ENCODE measurements at regions not wholly inside any gene's neighbourhood (a gene's known extent, or its start where the extent isn't known, plus 50 kb on each side); places are given as distances from the start of the nearest gene placed in this dataset.
"Not testable (repeated sequence)": the region's sequence is repeated elsewhere in the genome, so short reads cannot be mapped to it uniquely, and the experiment has no call there.

- no peak for TF ChIP-seq ZNF462 (CRISPR knock-in tag; IDR thresholded peaks at IDR 0.05)
- TF ChIP-seq JUNB (IDR thresholded peaks at IDR 0.05; ENCODE audit: unreplicated experiment): no peak
- no peak for TF ChIP-seq ZNF331 (CRISPR knock-in tag; IDR thresholded peaks at IDR 0.05; ENCODE audit: low read depth)
- TF ChIP-seq CTCF (conservative IDR thresholded peaks at IDR 0.05; ENCODE audit: low read depth in 2 of 2): no peak
- TF ChIP-seq STAT1 (IDR thresholded peaks at IDR 0.05; ENCODE audit: unreplicated experiment): no peak
- no peak for TF ChIP-seq NANOG (IDR thresholded peaks at IDR 0.05; ENCODE audit: borderline replicate concordance)
- TF ChIP-seq EZH2phosphoT487 (IDR thresholded peaks at IDR 0.05; ENCODE audit: unreplicated experiment): no peak
Measured at GRCh38 chr21:15128267-15128666, 63.5 kb upstream of the NRIP1 start (continued).

GRCh38 chr21:15128714-15129113 is 63.9 kb upstream of the NRIP1 start:
- not testable (repeated sequence) for H3K4me2 ChIP-seq; H4K20me1 ChIP-seq (replicated peaks; ENCODE audit: insufficient read depth); H3K4me3 ChIP-seq; ATAC-seq; H3K27ac ChIP-seq (ENCODE audit: low read depth); H3K36me3 Mint-ChIP-seq (ENCODE audit: low read depth); H2AFZ ChIP-seq; H3K9me2 ChIP-seq (ENCODE audit: insufficient read depth); H3K27me3 ChIP-seq (ENCODE audit: insufficient read depth); H3K4me1 ChIP-seq (ENCODE audit: insufficient read depth); H3K4me3 Mint-ChIP-seq; H3K27me3 Mint-ChIP-seq (ENCODE audit: insufficient read depth, low read depth, poor library complexity); H3F3A ChIP-seq (replicated peaks; ENCODE audit: low read depth); H3K36me3 ChIP-seq (ENCODE audit: insufficient read depth); DNase-seq (ENCODE audit: low spot score); H3K27ac Mint-ChIP-seq; H3K9me3 Mint-ChIP-seq; H3K79me2 ChIP-seq (replicated peaks; ENCODE audit: insufficient read depth)
- H3K4me1 Mint-ChIP-seq: peaks cover 12% of the 10 kb centered on the region

Data from GM23338 (cell line).